ENCODE measurements at regions not wholly inside any gene's neighbourhood (a gene's known extent, or its start where the extent isn't known, plus 50 kb on each side); places are given as distances from the start of the nearest gene placed in this dataset.
"Not testable (repeated sequence)": the region's sequence is repeated elsewhere in the genome, so short reads cannot be mapped to it uniquely, and the experiment has no call there.

DNA sequence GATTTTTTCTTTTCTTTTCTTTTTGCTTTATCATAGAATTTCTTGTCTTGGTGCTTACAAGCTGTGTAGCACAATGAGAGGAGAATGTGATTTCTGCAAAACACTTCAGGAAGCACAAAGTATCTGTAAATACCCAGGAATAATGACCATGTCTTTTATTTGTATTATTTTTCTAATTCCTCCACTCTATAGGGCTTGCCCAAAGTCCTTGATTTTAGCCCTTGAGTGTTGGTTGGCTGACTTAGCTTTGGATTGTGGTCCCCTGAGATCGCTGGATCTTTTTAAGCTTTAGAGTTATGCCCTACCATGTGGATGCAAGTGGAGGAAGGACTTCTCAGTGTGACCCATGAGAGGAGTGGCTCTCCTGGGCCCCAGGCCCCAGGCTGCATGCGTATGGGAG, 52.2 kb downstream of the HOXC4 start:
- H3K4me2 ChIP-seq (ENCODE audit: low read length); H3K4me1 ChIP-seq (ENCODE audit: insufficient read depth, low read length); H2AFZ ChIP-seq (ENCODE audit: low read length); BruUV-seq (replicated peaks); CTCF ChIA-PET; H3K79me2 ChIP-seq (ENCODE audit: low read length); H3K9me2 ChIP-seq (replicated peaks; ENCODE audit: low read length); H3K36me3 ChIP-seq (ENCODE audit: low read depth, low read length); H3K27ac ChIP-seq (ENCODE audit: low read length); intact Hi-C loops (cut with micrococcal nuclease); DNase-seq; H3K4me3 ChIP-seq (ENCODE audit: low read length); H3K27me3 ChIP-seq (ENCODE audit: low read length); H4K20me1 ChIP-seq (ENCODE audit: low read length); POLR2A ChIA-PET (ENCODE audit: unreplicated experiment); H3K9me3 ChIP-seq (ENCODE audit: low read length); H3F3A ChIP-seq (ENCODE audit: low read length, unreplicated experiment); ATAC-seq; H3K9ac ChIP-seq (ENCODE audit: low read length): not testable (repeated sequence)

DNA sequence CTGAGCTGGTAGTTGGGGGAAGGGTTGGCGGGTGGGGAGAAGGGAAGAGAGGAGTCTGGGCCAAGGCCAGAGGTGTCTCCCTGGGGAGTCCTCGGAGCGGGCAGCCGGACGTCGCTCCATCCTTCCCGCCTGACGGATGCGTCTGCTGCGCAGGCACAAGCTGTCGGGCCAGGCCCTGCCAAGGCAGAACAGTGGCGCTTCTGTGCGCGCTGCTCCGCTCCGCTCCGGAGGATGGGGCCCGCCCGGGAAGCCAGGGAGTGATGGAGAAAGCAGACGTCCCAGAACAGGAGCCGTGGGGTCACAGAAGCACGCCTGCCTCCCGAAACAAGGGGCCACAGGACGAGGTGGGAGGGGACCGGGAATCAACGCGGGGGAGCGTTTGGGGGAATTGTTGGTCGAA, 52.6 kb downstream of the HOXC4 start:
- H3K4me1 ChIP-seq (ENCODE audit: insufficient read depth, low read length); H3K27ac ChIP-seq (ENCODE audit: low read length); DNase-seq; H3K9me2 ChIP-seq (replicated peaks; ENCODE audit: low read length); H3K36me3 ChIP-seq (ENCODE audit: low read depth, low read length); POLR2A ChIA-PET (ENCODE audit: unreplicated experiment); CTCF ChIA-PET; H4K20me1 ChIP-seq (ENCODE audit: low read length); H3K4me2 ChIP-seq (ENCODE audit: low read length); intact Hi-C loops (cut with micrococcal nuclease); H3K9me3 ChIP-seq (ENCODE audit: low read length); H3F3A ChIP-seq (ENCODE audit: low read length, unreplicated experiment); H3K9ac ChIP-seq (ENCODE audit: low read length); H3K27me3 ChIP-seq (ENCODE audit: low read length); H2AFZ ChIP-seq (ENCODE audit: low read length); H3K79me2 ChIP-seq (ENCODE audit: low read length); ATAC-seq; H3K4me3 ChIP-seq (ENCODE audit: low read length); BruUV-seq (replicated peaks): not testable (repeated sequence)

DNA sequence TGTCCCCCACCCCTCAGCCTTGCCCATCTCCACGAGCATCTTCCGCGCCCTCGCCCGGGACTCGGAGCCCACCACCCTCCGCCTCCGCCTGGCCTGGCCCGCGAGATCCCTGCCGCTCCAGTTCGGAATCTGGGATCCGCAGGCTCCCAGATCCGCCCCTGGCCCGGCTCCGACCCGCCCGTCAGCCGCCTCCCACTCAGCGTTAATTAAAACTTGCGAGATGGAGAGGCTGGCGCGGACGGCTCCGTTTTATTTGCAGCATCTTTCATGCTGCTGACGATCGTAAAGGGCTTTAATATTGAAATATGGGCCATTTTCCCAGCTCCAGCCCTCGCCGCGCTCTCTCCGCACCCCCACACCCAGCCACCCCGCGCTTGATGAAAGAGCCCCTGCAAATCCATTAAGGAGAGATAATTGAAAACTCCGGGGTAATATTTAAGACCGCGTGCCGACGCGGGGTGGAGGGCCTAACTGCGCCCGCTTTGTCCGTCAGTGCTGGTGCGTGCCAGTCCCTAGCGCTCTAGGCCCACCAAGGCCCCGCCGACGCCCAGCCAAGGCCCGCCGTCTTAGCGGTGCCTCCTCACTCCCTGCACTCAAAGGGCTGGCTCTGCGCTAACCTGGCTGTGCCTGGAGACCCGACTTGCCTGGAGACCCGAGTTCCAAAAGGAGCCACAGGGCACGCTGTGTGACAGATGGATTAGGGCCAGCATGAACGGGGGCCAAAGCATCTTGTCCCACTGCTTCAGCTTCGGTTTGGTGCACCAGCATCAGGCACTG, 53.4 kb downstream of the HOXC4 start:
- H3K4me2 ChIP-seq (ENCODE audit: low read length); H3K4me1 ChIP-seq (ENCODE audit: insufficient read depth, low read length); H3K27me3 ChIP-seq (ENCODE audit: low read length); H3K9me2 ChIP-seq (replicated peaks; ENCODE audit: low read length); H2AFZ ChIP-seq (ENCODE audit: low read length); DNase-seq; H3K9ac ChIP-seq (ENCODE audit: low read length); H3K27ac ChIP-seq (ENCODE audit: low read length); H3K4me3 ChIP-seq (ENCODE audit: low read length); BruUV-seq (replicated peaks); ATAC-seq; H3K36me3 ChIP-seq (ENCODE audit: low read depth, low read length); POLR2A ChIA-PET (ENCODE audit: unreplicated experiment); CTCF ChIA-PET; intact Hi-C loops (cut with micrococcal nuclease); H3F3A ChIP-seq (ENCODE audit: low read length, unreplicated experiment); H3K79me2 ChIP-seq (ENCODE audit: low read length); H4K20me1 ChIP-seq (ENCODE audit: low read length); H3K9me3 ChIP-seq (ENCODE audit: low read length): not testable (repeated sequence)

DNA sequence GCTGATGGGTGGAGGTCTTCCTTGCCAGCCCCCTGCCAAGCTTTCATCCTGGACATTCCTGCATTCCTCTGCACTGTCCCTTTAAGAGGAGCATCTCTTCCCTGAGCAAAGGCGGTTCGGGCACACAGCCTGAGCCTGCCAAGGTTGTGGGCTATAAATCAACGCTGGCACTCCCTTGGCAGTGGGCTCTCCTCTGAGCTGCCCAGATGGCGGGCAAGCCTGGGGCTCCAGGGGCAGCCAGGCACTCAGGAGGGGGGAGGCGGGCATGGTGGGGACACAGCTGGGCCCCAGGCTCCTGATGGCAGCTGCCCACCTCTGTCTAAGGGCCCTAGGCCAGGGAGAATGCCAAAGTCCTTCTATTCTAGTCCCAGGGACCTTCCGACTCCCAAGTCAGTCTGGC, 58.7 kb downstream of the HOXC4 start:
- H3K9me2 ChIP-seq (replicated peaks; ENCODE audit: low read length); H3K4me3 ChIP-seq (ENCODE audit: low read length); H3F3A ChIP-seq (ENCODE audit: low read length, unreplicated experiment); POLR2A ChIA-PET (ENCODE audit: unreplicated experiment); CTCF ChIA-PET; H3K27me3 ChIP-seq (ENCODE audit: low read length); H3K79me2 ChIP-seq (ENCODE audit: low read length); DNase-seq; H3K36me3 ChIP-seq (ENCODE audit: low read depth, low read length); H3K9me3 ChIP-seq (ENCODE audit: low read length); H3K4me1 ChIP-seq (ENCODE audit: insufficient read depth, low read length); intact Hi-C loops (cut with micrococcal nuclease); BruUV-seq (replicated peaks); H4K20me1 ChIP-seq (ENCODE audit: low read length); H3K4me2 ChIP-seq (ENCODE audit: low read length); H3K27ac ChIP-seq (ENCODE audit: low read length); H2AFZ ChIP-seq (ENCODE audit: low read length); H3K9ac ChIP-seq (ENCODE audit: low read length); ATAC-seq: not testable (repeated sequence)

DNA sequence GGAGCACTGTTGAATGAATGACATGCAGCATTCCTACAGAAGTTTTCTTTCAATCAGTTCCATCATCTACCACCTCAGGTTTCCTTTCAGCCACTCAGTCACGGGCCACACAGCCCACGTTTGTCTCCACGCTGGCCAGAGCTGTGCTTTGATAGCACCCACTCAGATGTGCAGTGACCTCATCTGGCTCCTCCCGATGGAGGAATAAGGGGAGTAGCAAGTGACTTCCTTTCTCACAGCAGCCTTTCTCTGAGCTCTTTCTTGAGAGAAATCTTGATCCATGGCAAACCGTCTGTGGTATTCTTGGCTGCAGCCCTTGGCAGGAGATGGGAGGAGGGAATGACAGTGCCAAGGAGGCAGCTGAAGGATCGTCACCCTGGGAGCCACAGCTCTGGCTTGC, 62.4 kb downstream of the HOXC4 start:
- H3K9me3 ChIP-seq (ENCODE audit: low read length); H2AFZ ChIP-seq (ENCODE audit: low read length); H3K4me1 ChIP-seq (ENCODE audit: insufficient read depth, low read length); H3K9ac ChIP-seq (ENCODE audit: low read length); POLR2A ChIA-PET (ENCODE audit: unreplicated experiment); H3K27ac ChIP-seq (ENCODE audit: low read length); H3K79me2 ChIP-seq (ENCODE audit: low read length); H3K27me3 ChIP-seq (ENCODE audit: low read length); H3K4me3 ChIP-seq (ENCODE audit: low read length); H3K4me2 ChIP-seq (ENCODE audit: low read length); intact Hi-C loops (cut with micrococcal nuclease); H3K9me2 ChIP-seq (replicated peaks; ENCODE audit: low read length); DNase-seq; H3F3A ChIP-seq (ENCODE audit: low read length, unreplicated experiment); H3K36me3 ChIP-seq (ENCODE audit: low read depth, low read length); H4K20me1 ChIP-seq (ENCODE audit: low read length); CTCF ChIA-PET; ATAC-seq; BruUV-seq (replicated peaks): not testable (repeated sequence)

DNA sequence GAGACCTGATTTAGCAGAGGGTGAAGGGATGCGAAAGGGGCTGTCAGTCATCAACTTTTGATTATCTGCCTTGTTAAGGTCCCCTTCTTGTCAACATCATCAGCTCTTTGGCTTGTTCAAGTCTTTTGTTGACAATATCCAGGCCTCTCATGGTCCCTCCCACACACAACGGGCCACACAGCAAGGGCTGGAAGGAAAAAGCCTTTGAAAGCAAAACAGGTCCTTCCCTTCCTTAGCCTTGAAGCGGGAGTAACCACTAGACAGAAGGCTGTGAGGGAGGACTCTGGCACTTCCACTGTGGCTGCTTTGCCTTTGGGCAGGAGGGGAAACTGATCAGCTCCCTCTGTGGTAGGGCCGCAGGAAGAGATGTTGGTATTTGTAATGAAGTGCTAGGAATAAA, 63.8 kb downstream of the HOXC4 start:
- H3K79me2 ChIP-seq (ENCODE audit: low read length); H3F3A ChIP-seq (ENCODE audit: low read length, unreplicated experiment); H3K9me2 ChIP-seq (replicated peaks; ENCODE audit: low read length); H4K20me1 ChIP-seq (ENCODE audit: low read length); H3K9me3 ChIP-seq (ENCODE audit: low read length); H3K4me3 ChIP-seq (ENCODE audit: low read length); H3K4me2 ChIP-seq (ENCODE audit: low read length); DNase-seq; H3K27me3 ChIP-seq (ENCODE audit: low read length); ATAC-seq; H3K27ac ChIP-seq (ENCODE audit: low read length); intact Hi-C loops (cut with micrococcal nuclease); H3K9ac ChIP-seq (ENCODE audit: low read length); H3K4me1 ChIP-seq (ENCODE audit: insufficient read depth, low read length); POLR2A ChIA-PET (ENCODE audit: unreplicated experiment); CTCF ChIA-PET; BruUV-seq (replicated peaks); H2AFZ ChIP-seq (ENCODE audit: low read length); H3K36me3 ChIP-seq (ENCODE audit: low read depth, low read length): not testable (repeated sequence)

DNA sequence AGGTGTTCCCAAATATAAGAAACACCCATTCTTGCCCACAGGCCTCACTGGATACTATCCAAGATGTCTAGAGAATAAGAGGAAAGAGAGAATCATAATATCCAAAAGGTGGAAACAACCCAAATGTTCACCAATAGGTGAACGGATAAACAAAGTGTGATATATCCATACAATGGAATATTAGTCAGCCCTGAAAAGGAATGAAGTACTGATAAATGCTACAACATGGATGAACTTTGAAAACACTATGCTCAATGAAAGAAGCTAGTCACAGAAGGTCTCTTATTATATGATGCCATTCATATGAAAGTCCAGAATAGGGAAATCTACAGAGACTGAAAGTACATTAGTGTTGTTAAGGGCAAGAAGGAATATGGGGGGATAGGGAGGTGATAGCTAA, 65.4 kb downstream of the HOXC4 start:
- H3K4me3 ChIP-seq (ENCODE audit: low read length); POLR2A ChIA-PET (ENCODE audit: unreplicated experiment); H3K9me3 ChIP-seq (ENCODE audit: low read length); DNase-seq; H2AFZ ChIP-seq (ENCODE audit: low read length); H3K4me2 ChIP-seq (ENCODE audit: low read length); CTCF ChIA-PET; H3K27ac ChIP-seq (ENCODE audit: low read length); H3F3A ChIP-seq (ENCODE audit: low read length, unreplicated experiment); intact Hi-C loops (cut with micrococcal nuclease); H3K9ac ChIP-seq (ENCODE audit: low read length); H3K27me3 ChIP-seq (ENCODE audit: low read length); ATAC-seq; H3K9me2 ChIP-seq (replicated peaks; ENCODE audit: low read length); BruUV-seq (replicated peaks); H4K20me1 ChIP-seq (ENCODE audit: low read length); H3K36me3 ChIP-seq (ENCODE audit: low read depth, low read length); H3K79me2 ChIP-seq (ENCODE audit: low read length); H3K4me1 ChIP-seq (ENCODE audit: insufficient read depth, low read length): not testable (repeated sequence)

All from PC-3 (cell line).